ENCODE measurements at regions not wholly inside any gene's neighbourhood (a gene's known extent, or its start where the extent isn't known, plus 50 kb on each side); places are given as distances from the start of the nearest gene placed in this dataset.

DNA sequence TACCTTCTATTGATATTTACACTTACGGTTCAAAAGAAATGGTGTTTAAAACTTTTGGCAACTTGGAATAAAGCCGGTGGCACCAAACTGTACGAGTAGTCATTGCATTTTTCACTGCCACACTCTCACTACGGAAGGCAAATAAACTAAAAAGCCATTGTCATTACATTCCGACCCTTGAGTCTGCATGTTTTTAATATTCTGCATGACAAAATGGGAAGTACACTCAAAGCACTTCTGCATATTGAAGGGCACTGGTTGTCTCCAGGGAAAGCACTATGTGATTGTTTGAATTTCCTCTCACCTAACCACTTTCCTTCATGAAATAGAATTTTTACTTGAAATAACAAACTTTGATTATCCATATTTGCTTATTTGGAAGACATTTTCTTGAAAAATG lies 426.3 kb downstream of the CETN3 start:
- H3K36me3 ChIP-seq (ENCODE audit: control insufficient read depth in 1 of 2, insufficient read depth in 2 of 2, low read length in 2 of 2), result no peaks in the 10 kb centered on the region
- no peak overlapping the region for H3K27ac ChIP-seq (ENCODE audit: low read depth, low read length)
- H3K9ac ChIP-seq (ENCODE audit: low read depth in 1 of 2, low read length in 2 of 2), result no peak overlapping the region
- no peaks in the 10 kb centered on the region for H3K4me1 ChIP-seq (ENCODE audit: control insufficient read depth in 1 of 2, insufficient read depth in 2 of 2, low read length in 2 of 2)
- H3K27me3 ChIP-seq (ENCODE audit: control insufficient read depth in 1 of 2, insufficient read depth in 2 of 2, low read length in 2 of 2), result no peaks in the 10 kb centered on the region
- H3K4me3 ChIP-seq (ENCODE audit: low read depth in 1 of 2, low read length in 2 of 2), result no peak overlapping the region
- H3K9me3 ChIP-seq (ENCODE audit: control insufficient read depth in 1 of 2, low read length in 2 of 2), result no peaks in the 10 kb centered on the region

DNA sequence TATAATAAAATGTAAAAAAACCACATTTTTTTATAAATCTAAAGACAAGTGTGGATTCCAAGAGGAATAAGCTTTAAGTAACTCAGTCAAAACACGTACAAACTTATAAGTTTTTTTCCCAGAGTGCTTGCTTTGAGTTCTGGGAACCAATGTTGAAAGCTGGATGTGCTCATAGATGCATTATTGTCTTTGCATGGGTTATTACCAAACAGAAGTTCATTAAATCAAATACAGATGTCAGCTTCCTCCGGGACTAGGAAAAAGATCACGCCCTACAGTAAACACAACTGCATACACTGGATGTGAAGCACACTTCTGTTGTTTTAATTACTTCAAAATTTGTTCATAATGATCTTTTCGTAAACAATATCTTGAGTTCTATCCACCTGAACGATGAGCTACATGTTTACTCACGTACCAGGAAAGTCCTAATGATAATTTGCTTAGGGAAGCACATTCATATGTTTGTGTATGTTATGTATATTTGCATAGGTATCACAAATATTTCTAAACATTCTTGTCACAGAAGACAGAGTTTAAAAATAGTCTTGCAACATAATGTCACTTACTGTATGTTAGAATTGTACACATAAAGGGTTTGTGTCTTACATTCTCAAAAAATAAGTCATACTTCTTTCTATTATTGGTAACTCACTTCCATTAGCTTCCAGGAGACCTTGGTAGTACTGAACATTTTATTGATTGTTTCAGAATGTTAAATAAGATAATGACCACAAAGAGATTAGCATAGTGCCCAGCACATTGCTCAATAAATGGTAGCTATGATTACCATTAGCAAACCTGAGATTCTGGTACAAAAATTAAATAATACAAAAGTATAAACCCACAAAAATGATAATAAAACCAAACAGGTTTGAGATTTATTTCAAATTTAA lies 427.4 kb downstream of the CETN3 start:
- Histone ChIP-seq H3K9ac (ENCODE audit: low read depth in 1 of 2, low read length in 2 of 2) (no peak overlapping the region), H3K27ac (ENCODE audit: low read depth, low read length) (no peak overlapping the region), H3K27me3 (ENCODE audit: control insufficient read depth in 1 of 2, insufficient read depth in 2 of 2, low read length in 2 of 2) (no peaks in the 10 kb centered on the region), H3K4me3 (ENCODE audit: low read depth in 1 of 2, low read length in 2 of 2) (no peak overlapping the region), H3K9me3 (ENCODE audit: control insufficient read depth in 1 of 2, low read length in 2 of 2) (no peaks in the 10 kb centered on the region), H3K4me1 (ENCODE audit: control insufficient read depth in 1 of 2, insufficient read depth in 2 of 2, low read length in 2 of 2) (no peaks in the 10 kb centered on the region), H3K36me3 (ENCODE audit: control insufficient read depth in 1 of 2, insufficient read depth in 2 of 2, low read length in 2 of 2) (no peaks in the 10 kb centered on the region)

DNA sequence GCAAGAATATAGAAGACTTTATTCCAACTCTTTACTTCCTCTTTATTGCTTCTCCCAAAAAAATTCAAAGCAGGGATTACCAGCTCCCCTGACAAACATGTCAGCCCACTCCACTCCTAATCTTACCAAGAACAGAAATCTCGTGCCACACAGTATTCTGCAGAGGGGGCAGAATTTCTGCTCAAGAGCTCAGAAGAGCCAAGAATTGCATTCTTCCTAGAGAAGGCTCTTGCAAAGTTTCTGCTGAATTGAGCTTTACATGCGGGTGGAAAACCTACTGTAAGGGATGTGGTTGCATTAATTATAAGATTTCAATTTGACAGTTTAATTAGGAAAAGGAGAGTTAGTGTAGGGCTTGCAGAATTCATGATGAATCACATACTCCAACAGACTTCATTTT lies 428.5 kb downstream of the CETN3 start:
- Histone ChIP-seq H3K27ac (ENCODE audit: low read depth, low read length) (no peak overlapping the region), H3K4me1 (ENCODE audit: control insufficient read depth in 1 of 2, insufficient read depth in 2 of 2, low read length in 2 of 2) (no peaks in the 10 kb centered on the region), H3K27me3 (ENCODE audit: control insufficient read depth in 1 of 2, insufficient read depth in 2 of 2, low read length in 2 of 2) (no peaks in the 10 kb centered on the region), H3K9ac (ENCODE audit: low read depth in 1 of 2, low read length in 2 of 2) (no peak overlapping the region), H3K4me3 (ENCODE audit: low read depth in 1 of 2, low read length in 2 of 2) (no peak overlapping the region), H3K9me3 (ENCODE audit: control insufficient read depth in 1 of 2, low read length in 2 of 2) (no peaks in the 10 kb centered on the region), H3K36me3 (ENCODE audit: control insufficient read depth in 1 of 2, insufficient read depth in 2 of 2, low read length in 2 of 2) (no peaks in the 10 kb centered on the region)

DNA sequence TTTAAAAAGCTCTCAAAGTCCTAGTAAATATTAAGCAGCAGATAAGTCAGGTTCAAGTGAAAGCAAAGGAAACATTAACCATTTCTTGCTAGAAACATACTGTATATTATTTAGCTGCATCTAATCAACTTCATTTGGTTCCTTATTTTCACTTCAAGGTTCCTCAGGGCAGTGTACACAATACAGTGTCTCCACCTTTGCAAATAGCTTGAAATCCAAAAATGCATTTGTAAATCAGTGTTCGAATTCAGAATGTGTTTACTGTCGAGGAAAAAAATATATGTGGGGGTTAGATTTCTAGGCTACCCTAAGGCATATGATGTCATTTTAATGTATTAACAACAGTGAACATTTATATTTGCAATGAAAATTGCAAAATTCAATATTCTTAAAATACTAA lies 436.0 kb downstream of the CETN3 start:
- no peak overlapping the region for H3K4me3 ChIP-seq (ENCODE audit: low read depth in 1 of 2, low read length in 2 of 2)
- no peak overlapping the region for H3K27ac ChIP-seq (ENCODE audit: low read depth, low read length)
- H3K4me1 ChIP-seq (ENCODE audit: control insufficient read depth in 1 of 2, insufficient read depth in 2 of 2, low read length in 2 of 2), result no peaks in the 10 kb centered on the region

DNA sequence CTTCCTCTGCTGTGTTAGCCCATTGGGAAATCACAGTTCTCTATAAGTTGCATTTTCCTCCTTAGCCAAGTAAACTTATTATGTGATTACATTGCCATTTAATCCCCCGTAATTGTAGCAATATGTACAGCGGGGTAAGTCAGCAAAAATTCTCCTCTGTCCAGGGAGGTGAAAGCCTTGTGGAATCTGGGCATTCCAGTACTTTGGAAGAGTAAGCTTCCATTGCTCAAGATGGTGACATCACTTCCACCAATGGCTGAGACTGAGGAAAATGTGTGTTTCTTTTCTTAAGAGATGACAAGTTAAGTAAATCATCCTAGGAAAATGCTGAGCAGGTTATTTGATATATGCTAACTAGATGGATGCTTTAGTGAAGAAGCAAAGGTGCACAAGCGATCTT lies 436.7 kb downstream of the CETN3 start:
- Histone ChIP-seq H3K27me3 (ENCODE audit: control insufficient read depth in 1 of 2, insufficient read depth in 2 of 2, low read length in 2 of 2) (no peaks in the 10 kb centered on the region), H3K4me1 (ENCODE audit: control insufficient read depth in 1 of 2, insufficient read depth in 2 of 2, low read length in 2 of 2) (no peaks in the 10 kb centered on the region), H3K36me3 (ENCODE audit: control insufficient read depth in 1 of 2, insufficient read depth in 2 of 2, low read length in 2 of 2) (no peaks in the 10 kb centered on the region)

More for the DNA sequence above, 436.0 kb downstream of the CETN3 start:
- Histone ChIP-seq H3K9ac (ENCODE audit: low read depth in 1 of 2, low read length in 2 of 2) (no peak overlapping the region), H3K36me3 (ENCODE audit: control insufficient read depth in 1 of 2, insufficient read depth in 2 of 2, low read length in 2 of 2) (no peaks in the 10 kb centered on the region), H3K9me3 (ENCODE audit: control insufficient read depth in 1 of 2, low read length in 2 of 2) (no peaks in the 10 kb centered on the region), H3K27me3 (ENCODE audit: control insufficient read depth in 1 of 2, insufficient read depth in 2 of 2, low read length in 2 of 2) (no peaks in the 10 kb centered on the region)

DNA sequence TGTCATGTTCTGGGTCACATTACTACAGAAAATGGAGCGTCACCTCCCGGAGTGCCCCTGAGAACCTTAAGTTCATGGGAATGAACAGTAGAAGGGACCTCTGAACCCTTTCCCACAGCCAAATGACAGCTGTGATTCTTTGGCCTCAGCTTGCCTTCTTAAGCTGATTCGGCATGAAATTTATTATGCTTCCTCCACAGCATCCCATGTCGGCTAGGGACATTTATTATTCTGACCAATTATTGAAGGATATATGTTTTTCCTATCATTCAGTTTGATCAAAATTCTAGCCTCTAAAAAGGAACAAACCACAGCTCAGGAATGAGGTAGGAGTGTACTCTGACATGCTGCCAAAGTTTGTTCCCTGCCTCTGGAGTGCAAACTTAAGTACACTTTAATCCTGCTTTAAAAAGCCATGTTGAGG lies 440.6 kb downstream of the CETN3 start:
- Histone ChIP-seq H3K9ac (ENCODE audit: low read depth in 1 of 2, low read length in 2 of 2) (no peak overlapping the region), H3K27ac (ENCODE audit: low read depth, low read length) (no peak overlapping the region), H3K4me1 (ENCODE audit: control insufficient read depth in 1 of 2, insufficient read depth in 2 of 2, low read length in 2 of 2) (no peaks in the 10 kb centered on the region), H3K36me3 (ENCODE audit: control insufficient read depth in 1 of 2, insufficient read depth in 2 of 2, low read length in 2 of 2) (no peaks in the 10 kb centered on the region), H3K9me3 (ENCODE audit: control insufficient read depth in 1 of 2, low read length in 2 of 2) (no peaks in the 10 kb centered on the region), H3K27me3 (ENCODE audit: control insufficient read depth in 1 of 2, insufficient read depth in 2 of 2, low read length in 2 of 2) (no peaks in the 10 kb centered on the region), H3K4me3 (ENCODE audit: low read depth in 1 of 2, low read length in 2 of 2) (no peak overlapping the region)

More for the DNA sequence above, 436.7 kb downstream of the CETN3 start:
- Histone ChIP-seq H3K4me3 (ENCODE audit: low read depth in 1 of 2, low read length in 2 of 2) (no peak overlapping the region), H3K9me3 (ENCODE audit: control insufficient read depth in 1 of 2, low read length in 2 of 2) (no peaks in the 10 kb centered on the region), H3K27ac (ENCODE audit: low read depth, low read length) (no peak overlapping the region), H3K9ac (ENCODE audit: low read depth in 1 of 2, low read length in 2 of 2) (no peak overlapping the region)

DNA sequence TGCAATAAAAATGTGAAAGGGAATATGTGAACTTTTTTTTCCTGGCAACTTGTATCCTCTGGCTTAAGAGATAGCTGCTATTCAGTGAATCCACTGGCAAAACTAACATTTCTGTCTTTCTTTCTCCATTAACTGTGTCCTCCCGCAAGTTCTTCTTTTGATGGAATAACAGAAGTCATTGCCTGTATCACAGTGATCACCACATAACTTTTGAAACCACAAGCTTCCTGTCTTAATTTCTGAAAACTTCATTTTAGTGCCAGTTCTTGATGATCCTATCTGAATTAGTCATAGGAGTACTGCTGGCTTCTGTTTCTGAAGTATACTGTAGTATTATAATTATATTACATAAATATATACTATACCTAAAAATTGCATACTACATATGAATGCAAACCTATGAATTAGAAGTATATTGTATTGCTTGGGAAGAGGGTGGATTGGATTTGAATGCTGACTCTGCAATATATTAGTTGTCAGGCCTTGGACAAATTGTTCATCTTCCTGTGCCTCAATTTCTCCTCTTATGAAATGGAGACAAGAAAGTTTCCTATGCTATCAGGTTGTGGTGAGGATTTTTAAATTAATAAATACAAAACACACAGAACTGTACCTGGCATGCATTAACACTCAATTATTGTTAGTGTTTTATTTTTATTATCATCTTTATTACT lies 441.6 kb downstream of the CETN3 start:
- Histone ChIP-seq H3K9ac (ENCODE audit: low read depth in 1 of 2, low read length in 2 of 2) (no peak overlapping the region), H3K4me1 (ENCODE audit: control insufficient read depth in 1 of 2, insufficient read depth in 2 of 2, low read length in 2 of 2) (no peaks in the 10 kb centered on the region), H3K27me3 (ENCODE audit: control insufficient read depth in 1 of 2, insufficient read depth in 2 of 2, low read length in 2 of 2) (no peaks in the 10 kb centered on the region), H3K9me3 (ENCODE audit: control insufficient read depth in 1 of 2, low read length in 2 of 2) (no peaks in the 10 kb centered on the region), H3K36me3 (ENCODE audit: control insufficient read depth in 1 of 2, insufficient read depth in 2 of 2, low read length in 2 of 2) (no peaks in the 10 kb centered on the region), H3K27ac (ENCODE audit: low read depth, low read length) (no peak overlapping the region), H3K4me3 (ENCODE audit: low read depth in 1 of 2, low read length in 2 of 2) (no peak overlapping the region)

DNA sequence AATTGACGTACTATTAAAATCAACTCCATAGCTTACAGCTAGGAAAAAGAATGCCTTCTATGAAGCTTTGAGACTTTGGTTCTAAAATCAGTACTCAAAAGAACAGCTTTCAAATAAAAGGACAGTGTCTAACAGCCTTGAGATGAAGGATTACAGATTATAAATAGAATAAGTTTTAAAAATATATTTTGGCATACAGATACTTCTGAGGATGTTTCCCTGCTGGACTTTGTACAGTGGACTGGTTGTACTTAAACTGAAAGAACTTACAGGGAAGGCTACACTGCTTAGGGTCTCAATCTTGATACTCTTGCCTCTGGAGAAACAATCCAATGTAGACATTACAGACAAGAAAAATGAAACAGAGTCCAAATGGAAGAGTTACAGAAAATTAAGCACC lies 452.7 kb downstream of the CETN3 start:
- Histone ChIP-seq H3K36me3 (ENCODE audit: control insufficient read depth in 1 of 2, insufficient read depth in 2 of 2, low read length in 2 of 2) (no peaks in the 10 kb centered on the region), H3K4me3 (ENCODE audit: low read depth in 1 of 2, low read length in 2 of 2) (no peak overlapping the region), H3K9ac (ENCODE audit: low read depth in 1 of 2, low read length in 2 of 2) (no peak overlapping the region), H3K9me3 (ENCODE audit: control insufficient read depth in 1 of 2, low read length in 2 of 2) (no peaks in the 10 kb centered on the region), H3K4me1 (ENCODE audit: control insufficient read depth in 1 of 2, insufficient read depth in 2 of 2, low read length in 2 of 2) (no peaks in the 10 kb centered on the region), H3K27ac (ENCODE audit: low read depth, low read length) (no peak overlapping the region), H3K27me3 (ENCODE audit: control insufficient read depth in 1 of 2, insufficient read depth in 2 of 2, low read length in 2 of 2) (no peaks in the 10 kb centered on the region)

DNA sequence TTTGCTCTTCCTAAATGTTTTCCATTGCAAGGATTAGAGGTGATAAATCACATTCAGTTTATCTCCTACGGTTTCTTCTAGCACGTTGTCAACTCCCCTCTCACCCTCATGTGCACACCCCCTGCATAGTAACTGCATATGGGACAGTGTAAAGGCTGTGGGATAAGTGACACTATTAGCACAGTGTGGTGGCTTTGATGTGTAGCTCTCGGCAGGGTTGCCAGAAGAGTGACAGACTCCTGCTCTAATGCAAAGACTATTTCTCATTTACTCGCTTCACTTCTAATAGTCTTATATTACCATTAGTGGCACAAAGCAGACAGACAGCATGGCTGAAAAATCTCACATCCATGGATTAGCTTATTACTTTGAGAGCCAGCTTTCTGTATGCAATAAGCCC lies 454.6 kb downstream of the CETN3 start:
- Histone ChIP-seq H3K36me3 (ENCODE audit: control insufficient read depth in 1 of 2, insufficient read depth in 2 of 2, low read length in 2 of 2) (no peaks in the 10 kb centered on the region), H3K27ac (ENCODE audit: low read depth, low read length) (no peak overlapping the region), H3K4me1 (ENCODE audit: control insufficient read depth in 1 of 2, insufficient read depth in 2 of 2, low read length in 2 of 2) (no peaks in the 10 kb centered on the region), H3K27me3 (ENCODE audit: control insufficient read depth in 1 of 2, insufficient read depth in 2 of 2, low read length in 2 of 2) (no peaks in the 10 kb centered on the region), H3K9ac (ENCODE audit: low read depth in 1 of 2, low read length in 2 of 2) (no peak overlapping the region), H3K4me3 (ENCODE audit: low read depth in 1 of 2, low read length in 2 of 2) (no peak overlapping the region), H3K9me3 (ENCODE audit: control insufficient read depth in 1 of 2, low read length in 2 of 2) (no peaks in the 10 kb centered on the region)

DNA sequence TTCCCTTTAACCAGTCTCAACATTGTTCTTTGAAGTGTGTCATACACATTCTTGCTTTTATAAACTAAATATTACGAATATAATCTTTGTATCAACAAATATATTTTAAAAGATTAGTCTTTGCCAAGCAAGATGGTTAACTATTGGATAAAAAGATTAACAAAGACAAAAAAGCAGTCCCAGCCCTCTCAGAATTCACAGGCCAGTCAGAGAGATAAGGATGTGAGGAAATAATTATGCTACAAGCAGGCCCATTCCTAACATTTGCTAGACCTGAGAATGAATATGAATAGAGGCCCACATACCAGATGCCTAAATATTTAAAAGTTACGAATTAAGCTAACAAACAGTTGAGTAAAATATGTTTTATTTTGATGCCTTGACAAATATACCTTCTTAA lies 457.7 kb downstream of the CETN3 start:
- no peaks in the 10 kb centered on the region for H3K9me3 ChIP-seq (ENCODE audit: control insufficient read depth in 1 of 2, low read length in 2 of 2)
- H3K27me3 ChIP-seq (ENCODE audit: control insufficient read depth in 1 of 2, insufficient read depth in 2 of 2, low read length in 2 of 2), result no peaks in the 10 kb centered on the region
- H3K27ac ChIP-seq (ENCODE audit: low read depth, low read length), result no peak overlapping the region
- no peak overlapping the region for H3K4me3 ChIP-seq (ENCODE audit: low read depth in 1 of 2, low read length in 2 of 2)
- no peaks in the 10 kb centered on the region for H3K36me3 ChIP-seq (ENCODE audit: control insufficient read depth in 1 of 2, insufficient read depth in 2 of 2, low read length in 2 of 2)
- H3K4me1 ChIP-seq (ENCODE audit: control insufficient read depth in 1 of 2, insufficient read depth in 2 of 2, low read length in 2 of 2), result no peaks in the 10 kb centered on the region
- no peak overlapping the region for H3K9ac ChIP-seq (ENCODE audit: low read depth in 1 of 2, low read length in 2 of 2)
